DOHH2 (cell line): ENCODE measurements at regions not wholly inside any gene's neighbourhood (a gene's known extent, or its start where the extent isn't known, plus 50 kb on each side); places are given as distances from the start of the nearest gene placed in this dataset.

Source experiments
- H3F3A ChIP-seq: fragments of 200-600 bp; sonication (generic), shearing (Covaris generic); 2 replicates; pipeline ENCODE4 v1.6.0; 2016; ENCODE audit warnings: antibody characterized with exemption, mild to moderate bottlenecking; ENCODE audit not compliant: control insufficient read depth, insufficient read depth
- H3K27ac ChIP-seq: fragments of 200-600 bp; sonication (generic); 2 replicates; pipeline ENCODE4 v1.5.1; 2014; ENCODE audit warnings: low read depth, mild to moderate bottlenecking, low read length, moderate library complexity
- H3K27me3 ChIP-seq: fragments of 200-600 bp; sonication (generic); 2 replicates; pipeline ENCODE4 v1.6.1; 2014; ENCODE audit warnings: mild to moderate bottlenecking, low read length, mixed read lengths; ENCODE audit not compliant: control insufficient read depth
- H3K36me3 ChIP-seq: fragments of 200-600 bp; sonication (generic); 2 replicates; pipeline ENCODE4 v1.6.1; 2014; ENCODE audit warnings: mild to moderate bottlenecking, low read length, moderate library complexity, mixed read lengths; ENCODE audit not compliant: control insufficient read depth
- H3K4me1 ChIP-seq: fragments of 200-600 bp; sonication (generic); 2 replicates; pipeline ENCODE4 v1.6.1; 2014; ENCODE audit warnings: mild to moderate bottlenecking, low read length, mixed read lengths; ENCODE audit not compliant: control insufficient read depth
- H3K4me2 ChIP-seq: fragments of 200-600 bp; sonication (generic); 2 replicates; pipeline ENCODE4 v1.6.0; 2014; ENCODE audit warnings: mild to moderate bottlenecking, low read length, moderate library complexity
- H3K4me3 ChIP-seq: fragments of 200-600 bp; sonication (generic); 2 replicates; pipeline ENCODE4 v1.5.1; 2014; ENCODE audit warnings: mild to moderate bottlenecking, low read length, mixed read lengths
- H3K79me2 ChIP-seq: fragments of 200-600 bp; sonication (generic); 2 replicates; pipeline ENCODE4 v1.6.1; 2014; ENCODE audit warnings: mild to moderate bottlenecking, low read length, mixed read lengths; ENCODE audit not compliant: control insufficient read depth
- H3K9me2 ChIP-seq: fragments of 200-600 bp; sonication (generic); replicated peaks from 2 replicates; pipeline ENCODE4 v1.6.1; 2014; ENCODE audit warnings: mild to moderate bottlenecking, low read length, mixed read lengths; ENCODE audit not compliant: control insufficient read depth
- H3K9me3 ChIP-seq: fragments of 200-600 bp; sonication (generic); 2 replicates; pipeline ENCODE4 v1.6.1; 2014; ENCODE audit warnings: antibody characterized with exemption, low read length, mixed read lengths; ENCODE audit not compliant: control insufficient read depth, insufficient read depth
- H4K20me1 ChIP-seq: fragments of 200-600 bp; sonication (generic); 2 replicates; pipeline ENCODE4 v1.6.0; 2014; ENCODE audit warnings: low read depth, mild to moderate bottlenecking, antibody characterized with exemption, low read length, moderate library complexity; ENCODE audit not compliant: control insufficient read depth, insufficient read depth
- CTCF ChIP-seq: fragments of 200-600 bp; sonication (generic); IDR thresholded peaks from one replicate; pipeline ENCODE4 v1.5.1; 2014; ENCODE audit warnings: antibody characterized with exemption, mild to moderate bottlenecking, low read depth, low read length; ENCODE audit not compliant: poor library complexity, severe bottlenecking
- EZH2phosphoT487 ChIP-seq: fragments of 200-600 bp; sonication (generic); IDR thresholded peaks from 2 replicates; pipeline ENCODE4 v1.6.1; 2017; ENCODE audit warnings: borderline replicate concordance, mild to moderate bottlenecking, antibody characterized with exemption, low read length, moderate library complexity, mixed read lengths

GRCh38 chr21:15586752-15587427, 142.9 kb upstream of the USP25 start:
- TF ChIP-seq CTCF (no peak), EZH2phosphoT487 (no peak)
- no peaks in the 10 kb centered on the region for H3K9me2 ChIP-seq
- no peaks in the 10 kb centered on the region for H3K27me3 ChIP-seq
- no peak overlapping the region for H3K27ac ChIP-seq
- H3F3A ChIP-seq: no peaks in the 10 kb centered on the region
- H3K9me3 ChIP-seq: no peaks in the 10 kb centered on the region
- H3K79me2 ChIP-seq: no peaks in the 10 kb centered on the region
- H3K4me2 ChIP-seq: no peak overlapping the region
- no peaks in the 10 kb centered on the region for H3K4me1 ChIP-seq
- no peaks in the 10 kb centered on the region for H4K20me1 ChIP-seq
- H3K4me3 ChIP-seq: no peak overlapping the region
- no peaks in the 10 kb centered on the region for H3K36me3 ChIP-seq

- Histone ChIP-seq H3K36me3 (no peaks in the 10 kb centered on the region), H4K20me1 (no peaks in the 10 kb centered on the region), H3K4me3 (no peak overlapping the region), H3K9me2 (no peaks in the 10 kb centered on the region), H3K4me2 (no peak overlapping the region), H3K79me2 (no peaks in the 10 kb centered on the region), H3F3A (no peaks in the 10 kb centered on the region), H3K9me3 (no peaks in the 10 kb centered on the region), H3K4me1 (no peaks in the 10 kb centered on the region), H3K27me3 (no peaks in the 10 kb centered on the region), H3K27ac (no peak overlapping the region)
- TF ChIP-seq CTCF: no peak
- TF ChIP-seq EZH2phosphoT487: no peak
Observed at GRCh38 chr21:15592271-15592860, 137.4 kb upstream of the USP25 start.

GRCh38 chr21:15592957-15593356, 136.8 kb upstream of the USP25 start:
- Histone ChIP-seq H3K4me1 (no peaks in the 10 kb centered on the region), H3K79me2 (no peaks in the 10 kb centered on the region), H3K36me3 (no peaks in the 10 kb centered on the region), H3K27ac (no peak overlapping the region), H3K9me2 (no peaks in the 10 kb centered on the region), H3F3A (no peaks in the 10 kb centered on the region), H4K20me1 (no peaks in the 10 kb centered on the region), H3K4me3 (no peak overlapping the region), H3K27me3 (no peaks in the 10 kb centered on the region), H3K9me3 (no peaks in the 10 kb centered on the region), H3K4me2 (no peak overlapping the region)
- no peak for TF ChIP-seq CTCF
- no peak for TF ChIP-seq EZH2phosphoT487
